ENCODE measurements at regions not wholly inside any gene's neighbourhood (a gene's known extent, or its start where the extent isn't known, plus 50 kb on each side); places are given as distances from the start of the nearest gene placed in this dataset.
"Not testable (repeated sequence)": the region's sequence is repeated elsewhere in the genome, so short reads cannot be mapped to it uniquely, and the experiment has no call there.

DNA sequence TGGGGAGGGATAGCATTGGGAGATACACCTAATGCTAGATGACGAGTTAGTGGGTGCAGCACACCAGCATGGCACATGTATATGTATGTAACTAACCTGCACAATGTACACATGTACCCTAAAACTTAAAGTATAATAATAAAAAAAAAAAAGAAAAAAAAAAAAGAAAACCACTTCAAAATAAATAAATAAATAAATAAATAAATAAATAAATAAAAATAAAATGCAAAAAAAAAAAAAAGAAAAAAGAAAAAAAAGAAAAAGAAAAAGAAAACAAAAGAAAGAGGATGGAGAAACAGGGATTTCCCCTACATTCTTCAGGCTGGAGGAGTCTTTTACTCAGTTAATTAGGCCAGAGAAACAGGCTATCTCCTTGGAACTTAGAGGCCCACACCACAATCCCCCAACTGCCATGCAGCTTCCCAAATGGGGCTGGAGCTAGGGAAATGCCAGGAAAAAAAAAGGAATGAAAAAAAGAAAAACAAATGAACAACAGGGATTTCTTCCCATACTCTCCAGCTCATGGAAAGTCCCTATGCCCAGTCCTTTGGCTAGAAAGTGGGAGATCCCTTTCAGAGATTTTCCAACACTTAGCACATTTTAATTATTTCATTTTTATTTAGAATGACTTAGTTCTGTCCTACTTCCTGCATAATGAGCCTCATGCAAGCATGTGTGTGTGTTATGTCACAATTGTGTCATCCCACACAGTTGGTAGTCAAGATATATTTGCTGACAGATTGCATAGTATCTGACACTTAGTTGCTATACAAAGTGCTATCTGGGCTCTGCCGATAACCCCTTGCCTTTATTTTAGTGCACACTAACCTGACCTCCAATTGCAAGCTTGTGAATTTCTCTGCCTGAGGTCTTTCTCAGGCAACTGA, 486.4 kb downstream of the PLPP3 start:
- Mint-ChIP-seq H3K9me3 (no peaks in the 10 kb centered on the region), H3K27ac (no peak overlapping the region), H3K4me3 (no peak overlapping the region), H3K27me3 (ENCODE audit: insufficient read depth) (no peaks in the 10 kb centered on the region; the same call in 1 of the 2 replicates), H3K4me1 (ENCODE audit: low read depth) (peaks cover 10% of the 10 kb centered on the region; the same call in 1 of the 2 replicates), H3K36me3 (ENCODE audit: low read depth) (no peaks in the 10 kb centered on the region)
- TF ChIP-seq, protein P1, sequence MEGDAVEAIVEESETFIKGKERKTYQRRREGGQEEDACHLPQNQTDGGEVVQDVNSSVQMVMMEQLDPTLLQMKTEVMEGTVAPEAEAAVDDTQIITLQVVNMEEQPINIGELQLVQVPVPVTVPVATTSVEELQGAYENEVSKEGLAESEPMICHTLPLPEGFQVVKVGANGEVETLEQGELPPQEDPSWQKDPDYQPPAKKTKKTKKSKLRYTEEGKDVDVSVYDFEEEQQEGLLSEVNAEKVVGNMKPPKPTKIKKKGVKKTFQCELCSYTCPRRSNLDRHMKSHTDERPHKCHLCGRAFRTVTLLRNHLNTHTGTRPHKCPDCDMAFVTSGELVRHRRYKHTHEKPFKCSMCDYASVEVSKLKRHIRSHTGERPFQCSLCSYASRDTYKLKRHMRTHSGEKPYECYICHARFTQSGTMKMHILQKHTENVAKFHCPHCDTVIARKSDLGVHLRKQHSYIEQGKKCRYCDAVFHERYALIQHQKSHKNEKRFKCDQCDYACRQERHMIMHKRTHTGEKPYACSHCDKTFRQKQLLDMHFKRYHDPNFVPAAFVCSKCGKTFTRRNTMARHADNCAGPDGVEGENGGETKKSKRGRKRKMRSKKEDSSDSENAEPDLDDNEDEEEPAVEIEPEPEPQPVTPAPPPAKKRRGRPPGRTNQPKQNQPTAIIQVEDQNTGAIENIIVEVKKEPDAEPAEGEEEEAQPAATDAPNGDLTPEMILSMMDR (IDR thresholded peaks at IDR 0.05) = no peak
- no peak for DNase-seq

DNA sequence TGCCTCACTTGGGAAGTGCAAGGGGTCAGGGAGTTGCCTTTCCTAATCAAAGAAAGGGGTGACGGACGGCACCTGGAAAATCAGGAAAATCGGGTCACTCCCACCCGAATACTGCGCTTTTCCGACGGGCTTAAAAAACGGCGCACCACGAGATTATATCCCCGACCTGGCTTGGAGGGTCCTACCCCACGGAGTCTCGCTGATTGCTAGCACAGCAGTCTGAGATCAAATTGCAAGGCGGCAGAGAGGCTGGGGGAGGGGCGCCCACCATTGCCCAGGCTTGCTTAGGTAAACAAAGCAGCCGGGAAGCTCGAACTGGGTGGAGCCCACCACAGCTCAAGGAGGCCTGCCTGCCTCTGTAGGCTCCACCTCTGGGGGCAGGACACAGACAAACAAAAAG, 489.5 kb downstream of the PLPP3 start:
- DNase-seq; H3K36me3 Mint-ChIP-seq (ENCODE audit: low read depth); H3K4me3 Mint-ChIP-seq; H3K9me3 Mint-ChIP-seq; H3K27ac Mint-ChIP-seq; H3K27me3 Mint-ChIP-seq (ENCODE audit: insufficient read depth); H3K4me1 Mint-ChIP-seq (ENCODE audit: low read depth): not testable (repeated sequence)

DNA sequence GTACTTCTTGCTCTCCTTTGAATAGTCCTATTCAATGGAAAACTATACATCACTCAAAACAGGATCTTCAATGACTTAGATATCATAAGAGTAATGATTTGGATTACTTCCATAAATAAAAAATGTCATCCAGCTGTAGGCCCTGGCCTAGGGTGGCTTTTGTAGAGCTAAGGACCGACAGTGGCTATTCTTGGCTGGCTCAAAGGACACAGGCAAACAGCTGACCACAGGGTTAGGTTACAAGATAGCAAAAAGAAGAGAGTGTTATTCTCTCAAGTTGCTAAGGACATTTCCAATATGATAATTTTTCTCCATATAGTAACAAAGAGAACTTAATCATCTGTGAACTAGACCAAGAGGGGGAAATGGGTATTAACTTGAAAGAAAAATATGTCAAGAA, 495.1 kb downstream of the PLPP3 start:
- DNase-seq = no peak
- TF ChIP-seq, protein P1 (IDR thresholded peaks at IDR 0.05) = no peak
- no peaks in the 10 kb centered on the region for H3K27me3 Mint-ChIP-seq (ENCODE audit: insufficient read depth)
- no peaks in the 10 kb centered on the region for H3K36me3 Mint-ChIP-seq (ENCODE audit: low read depth)
- H3K4me1 Mint-ChIP-seq (ENCODE audit: low read depth) = peaks cover 24% of the 10 kb centered on the region
- no peaks in the 10 kb centered on the region; the same call in 1 of the 2 replicates for H3K9me3 Mint-ChIP-seq
- no peak overlapping the region for H3K4me3 Mint-ChIP-seq
- H3K27ac Mint-ChIP-seq = no peak overlapping the region

DNA sequence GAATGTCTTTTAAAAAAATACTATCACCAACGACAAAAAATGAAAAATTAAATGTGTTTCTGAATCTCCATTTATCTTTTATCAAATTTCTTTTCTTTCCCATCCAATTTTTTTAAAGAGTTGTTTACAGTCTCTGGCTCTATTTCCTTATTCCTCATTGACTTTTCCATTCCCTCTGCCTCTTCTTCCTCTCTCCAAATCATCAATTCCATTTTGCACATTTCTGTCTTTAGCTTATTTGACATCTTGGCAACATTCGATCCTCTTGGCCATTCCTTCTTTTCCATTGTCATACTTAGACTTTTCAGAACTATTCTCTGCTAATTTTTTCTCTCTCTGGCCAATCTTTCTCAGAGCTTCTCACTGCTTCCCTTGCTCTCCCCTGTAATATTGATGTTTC, 497.6 kb downstream of the PLPP3 start:
- H3K4me1 Mint-ChIP-seq (ENCODE audit: low read depth) = peaks cover 24% of the 10 kb centered on the region
- no peaks in the 10 kb centered on the region for H3K36me3 Mint-ChIP-seq (ENCODE audit: low read depth)
- DNase-seq = no peak
- no peak overlapping the region for H3K27ac Mint-ChIP-seq
- H3K4me3 Mint-ChIP-seq = no peak overlapping the region
- no peaks in the 10 kb centered on the region; the same call in 1 of the 2 replicates for H3K9me3 Mint-ChIP-seq
- H3K27me3 Mint-ChIP-seq (ENCODE audit: insufficient read depth) = no peaks in the 10 kb centered on the region
- TF ChIP-seq, protein P1 (IDR thresholded peaks at IDR 0.05) = no peak

DNA sequence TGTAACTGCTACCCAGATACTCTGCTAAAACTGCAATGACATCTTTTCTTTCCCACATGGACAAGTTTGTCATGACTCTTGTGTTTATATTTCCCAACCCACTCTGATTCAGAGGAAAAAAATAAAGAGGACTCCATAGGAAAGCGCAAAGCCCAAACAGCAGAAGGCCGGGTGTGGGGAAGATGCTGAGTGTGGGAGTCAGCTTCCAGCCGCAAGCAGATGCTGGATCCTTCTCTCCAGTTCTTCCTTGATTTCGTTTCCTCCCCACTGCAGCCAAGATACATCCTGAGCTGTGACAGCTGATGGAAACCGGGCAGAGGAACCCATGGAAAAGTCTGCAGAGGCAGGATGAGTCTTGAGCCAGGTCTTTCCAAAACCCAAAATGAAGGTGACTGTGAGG, 498.2 kb downstream of the PLPP3 start:
- Mint-ChIP-seq H3K27me3 (ENCODE audit: insufficient read depth) (no peaks in the 10 kb centered on the region), H3K4me3 (peak overlapping the region; percentile 11; the same call in 1 of the 2 replicates), H3K36me3 (ENCODE audit: low read depth) (no peaks in the 10 kb centered on the region), H3K9me3 (no peaks in the 10 kb centered on the region; the same call in 1 of the 2 replicates), H3K27ac (no peak overlapping the region), H3K4me1 (ENCODE audit: low read depth) (peaks cover 24% of the 10 kb centered on the region)
- TF ChIP-seq, protein P1 (IDR thresholded peaks at IDR 0.05) = no peak
- DNase-seq = peak; percentile 53

DNA sequence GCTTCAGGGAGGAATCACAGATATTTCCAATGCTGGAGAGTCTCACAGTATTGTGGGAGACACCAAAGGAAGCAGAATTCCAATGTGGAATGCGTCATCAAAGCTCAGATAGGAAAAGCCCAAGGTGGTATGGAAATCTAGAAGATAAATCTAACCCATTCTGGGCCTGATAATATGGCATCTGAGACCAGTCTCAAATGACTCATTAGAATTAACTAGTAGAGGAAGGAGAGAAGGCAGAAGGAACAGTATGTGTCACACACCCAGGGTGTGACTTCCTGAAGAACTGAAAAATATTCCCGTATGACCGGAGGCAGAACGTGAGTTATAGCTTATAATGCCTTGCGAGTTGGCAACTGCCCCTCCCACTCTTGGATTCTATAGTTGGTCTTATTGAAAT, 499.2 kb downstream of the PLPP3 start:
- DNase-seq = peak; percentile 31
- H3K27me3 Mint-ChIP-seq (ENCODE audit: insufficient read depth) = no peaks in the 10 kb centered on the region
- peaks cover 24% of the 10 kb centered on the region for H3K4me1 Mint-ChIP-seq (ENCODE audit: low read depth)
- TF ChIP-seq, protein P1 (IDR thresholded peaks at IDR 0.05) = no peak
- no peaks in the 10 kb centered on the region for H3K36me3 Mint-ChIP-seq (ENCODE audit: low read depth)
- H3K4me3 Mint-ChIP-seq = no peak overlapping the region
- H3K27ac Mint-ChIP-seq = no peak overlapping the region
- H3K9me3 Mint-ChIP-seq = no peaks in the 10 kb centered on the region; the same call in 1 of the 2 replicates
